ENCODE measurements at regions not wholly inside any gene's neighbourhood (a gene's known extent, or its start where the extent isn't known, plus 50 kb on each side); places are given as distances from the start of the nearest gene placed in this dataset.

GRCh38 chr10:3397846-3398245 lies 225.3 kb upstream of the PITRM1 start:
- Histone ChIP-seq H3K4me2 (ENCODE audit: low read length) (no peak overlapping the region), H3F3A (ENCODE audit: insufficient read depth, low read length) (no peaks in the 10 kb centered on the region), H3K9me2 (ENCODE audit: low read depth, low read length) (no peaks in the 10 kb centered on the region), H3K27me3 (ENCODE audit: insufficient read depth, low read length) (no peaks in the 10 kb centered on the region), H3K4me1 (ENCODE audit: insufficient read depth, low read length, severe bottlenecking) (no peaks in the 10 kb centered on the region), H3K27ac (ENCODE audit: low read depth, low read length, poor library complexity, severe bottlenecking) (no peak overlapping the region), H2AFZ (ENCODE audit: low read length) (no peak overlapping the region), H3K36me3 (ENCODE audit: insufficient read depth, low read length) (no peaks in the 10 kb centered on the region), H3K9ac (ENCODE audit: low read length) (no peak overlapping the region), H3K9me3 (ENCODE audit: low read length) (no peaks in the 10 kb centered on the region), H3K4me3 (ENCODE audit: low read depth, low read length, poor library complexity, severe bottlenecking) (no peak overlapping the region), H3K79me2 (ENCODE audit: insufficient read depth, low read length) (no peaks in the 10 kb centered on the region), H4K20me1 (ENCODE audit: insufficient read depth, low read length) (no peaks in the 10 kb centered on the region)
- no peak for TF ChIP-seq EZH2 (IDR thresholded peaks at IDR 0.05; ENCODE audit: borderline replicate concordance, low read length)
- TF ChIP-seq CTCF (IDR thresholded peaks at IDR 0.05; ENCODE audit: low read length), result no peak

GRCh38 chr10:3397231-3397630 lies 224.6 kb upstream of the PITRM1 start:
- TF ChIP-seq CTCF (IDR thresholded peaks at IDR 0.05; ENCODE audit: low read length) (no peak), EZH2 (IDR thresholded peaks at IDR 0.05; ENCODE audit: borderline replicate concordance, low read length) (no peak)
- no peaks in the 10 kb centered on the region for H3F3A ChIP-seq (ENCODE audit: insufficient read depth, low read length)
- H3K79me2 ChIP-seq (ENCODE audit: insufficient read depth, low read length), result no peaks in the 10 kb centered on the region
- no peaks in the 10 kb centered on the region for H3K36me3 ChIP-seq (ENCODE audit: insufficient read depth, low read length)
- H3K9me2 ChIP-seq (ENCODE audit: low read depth, low read length), result no peaks in the 10 kb centered on the region
- no peak overlapping the region for H2AFZ ChIP-seq (ENCODE audit: low read length)
- no peaks in the 10 kb centered on the region for H3K9me3 ChIP-seq (ENCODE audit: low read length)
- no peaks in the 10 kb centered on the region for H3K27me3 ChIP-seq (ENCODE audit: insufficient read depth, low read length)
- H3K4me3 ChIP-seq (ENCODE audit: low read depth, low read length, poor library complexity, severe bottlenecking), result no peak overlapping the region
- no peak overlapping the region for H3K9ac ChIP-seq (ENCODE audit: low read length)
- H3K4me1 ChIP-seq (ENCODE audit: insufficient read depth, low read length, severe bottlenecking), result no peaks in the 10 kb centered on the region
- H4K20me1 ChIP-seq (ENCODE audit: insufficient read depth, low read length), result no peaks in the 10 kb centered on the region
- no peak overlapping the region for H3K27ac ChIP-seq (ENCODE audit: low read depth, low read length, poor library complexity, severe bottlenecking)
- no peak overlapping the region for H3K4me2 ChIP-seq (ENCODE audit: low read length)

- Histone ChIP-seq H4K20me1 (ENCODE audit: insufficient read depth, low read length) (no peaks in the 10 kb centered on the region), H3F3A (ENCODE audit: insufficient read depth, low read length) (no peaks in the 10 kb centered on the region), H3K9me3 (ENCODE audit: low read length) (no peaks in the 10 kb centered on the region), H2AFZ (ENCODE audit: low read length) (no peak overlapping the region), H3K9me2 (ENCODE audit: low read depth, low read length) (no peaks in the 10 kb centered on the region), H3K4me1 (ENCODE audit: insufficient read depth, low read length, severe bottlenecking) (no peaks in the 10 kb centered on the region), H3K79me2 (ENCODE audit: insufficient read depth, low read length) (no peaks in the 10 kb centered on the region), H3K4me3 (ENCODE audit: low read depth, low read length, poor library complexity, severe bottlenecking) (no peak overlapping the region), H3K9ac (ENCODE audit: low read length) (no peak overlapping the region), H3K27me3 (ENCODE audit: insufficient read depth, low read length) (no peaks in the 10 kb centered on the region), H3K36me3 (ENCODE audit: insufficient read depth, low read length) (no peaks in the 10 kb centered on the region), H3K27ac (ENCODE audit: low read depth, low read length, poor library complexity, severe bottlenecking) (no peak overlapping the region), H3K4me2 (ENCODE audit: low read length) (no peak overlapping the region)
- TF ChIP-seq CTCF (IDR thresholded peaks at IDR 0.05; ENCODE audit: low read length), result no peak
- no peak for TF ChIP-seq EZH2 (IDR thresholded peaks at IDR 0.05; ENCODE audit: borderline replicate concordance, low read length)
These were observed 223.5 kb upstream of the PITRM1 start for GRCh38 chr10:3396116-3396515.
